ENCODE measurements at regions not wholly inside any gene's neighbourhood (a gene's known extent, or its start where the extent isn't known, plus 50 kb on each side); places are given as distances from the start of the nearest gene placed in this dataset.

GRCh38 chr2:51149725-51150124, 117.8 kb upstream of the NRXN1 start (continued):
- TF ChIP-seq, protein P1, sequence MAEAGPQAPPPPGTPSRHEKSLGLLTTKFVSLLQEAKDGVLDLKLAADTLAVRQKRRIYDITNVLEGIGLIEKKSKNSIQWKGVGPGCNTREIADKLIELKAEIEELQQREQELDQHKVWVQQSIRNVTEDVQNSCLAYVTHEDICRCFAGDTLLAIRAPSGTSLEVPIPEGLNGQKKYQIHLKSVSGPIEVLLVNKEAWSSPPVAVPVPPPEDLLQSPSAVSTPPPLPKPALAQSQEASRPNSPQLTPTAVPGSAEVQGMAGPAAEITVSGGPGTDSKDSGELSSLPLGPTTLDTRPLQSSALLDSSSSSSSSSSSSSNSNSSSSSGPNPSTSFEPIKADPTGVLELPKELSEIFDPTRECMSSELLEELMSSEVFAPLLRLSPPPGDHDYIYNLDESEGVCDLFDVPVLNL (IDR thresholded peaks at IDR 0.05; ENCODE audit: low read depth, low read length), result no peak
- no peak for TF ChIP-seq MXI1 (IDR thresholded peaks at IDR 0.05; ENCODE audit: low read depth, low read length)

GRCh38 chr2:51145761-51146160, 113.8 kb upstream of the NRXN1 start:
- no peak overlapping the region for H2AFZ ChIP-seq (ENCODE audit: control insufficient read depth, low read depth, low read length)
- H3K27me3 ChIP-seq (replicated peaks in 1 of 2; ENCODE audit: control insufficient read depth in 2 of 2, insufficient read depth in 2 of 2, low read length in 1 of 2), result no peaks in the 10 kb centered on the region
- no peak overlapping the region for H3K4me3 ChIP-seq
- intact Hi-C loops (cut with micrococcal nuclease; ENCODE audit: unreplicated experiment) (no loop called here), in situ Hi-C loops (cut with MboI) (no loop called here)
- DNase-seq (ENCODE audit: low read depth, low spot score) (no peak), FAIRE-seq (no peak), ATAC-seq (no peak)
- no TSS peak for BruUV-seq (replicated peaks)
- no peaks in the 10 kb centered on the region for H3K79me2 ChIP-seq (ENCODE audit: control insufficient read depth, insufficient read depth, low read length)
- no peaks in the 10 kb centered on the region for H3K36me3 ChIP-seq (ENCODE audit: control insufficient read depth in 2 of 2, insufficient read depth in 2 of 2, low read length in 1 of 2)
- ChIA-PET POLR2A (no interaction called here), CTCF (interaction anchor here (0.7 kb wide), 1 partner anchor 189 kb away, joined by 3 read pairs; no protein-coding TSS in a partner anchor), RAD21 (ENCODE audit: unreplicated experiment) (no interaction called here), SMC1A (ENCODE audit: uncharacterized antibody, unreplicated experiment) (no interaction called here)
- no peak overlapping the region for H3K4me2 ChIP-seq (ENCODE audit: control insufficient read depth, insufficient read depth)
- H3K27ac ChIP-seq (ENCODE audit: control insufficient read depth, insufficient read depth), result no peak overlapping the region
- 40% methylated on average over 6 of the region's 6 CpGs for WGBS (ENCODE audit: insufficient coverage, insufficient replicate concordance, low lambda C conversion rate, missing lambda C conversion rate)
- no peaks in the 10 kb centered on the region for H3K4me1 ChIP-seq (ENCODE audit: control insufficient read depth, insufficient read depth, low read length)
- no peaks in the 10 kb centered on the region for H4K20me1 ChIP-seq (ENCODE audit: control insufficient read depth, insufficient read depth)
- no peak overlapping the region for H3K9ac ChIP-seq (ENCODE audit: control insufficient read depth, insufficient read depth, low read length)
- H3K9me3 ChIP-seq (replicated peaks; ENCODE audit: control insufficient read depth, insufficient read depth, low read length), result no peaks in the 10 kb centered on the region
- TF ChIP-seq, protein P2, sequence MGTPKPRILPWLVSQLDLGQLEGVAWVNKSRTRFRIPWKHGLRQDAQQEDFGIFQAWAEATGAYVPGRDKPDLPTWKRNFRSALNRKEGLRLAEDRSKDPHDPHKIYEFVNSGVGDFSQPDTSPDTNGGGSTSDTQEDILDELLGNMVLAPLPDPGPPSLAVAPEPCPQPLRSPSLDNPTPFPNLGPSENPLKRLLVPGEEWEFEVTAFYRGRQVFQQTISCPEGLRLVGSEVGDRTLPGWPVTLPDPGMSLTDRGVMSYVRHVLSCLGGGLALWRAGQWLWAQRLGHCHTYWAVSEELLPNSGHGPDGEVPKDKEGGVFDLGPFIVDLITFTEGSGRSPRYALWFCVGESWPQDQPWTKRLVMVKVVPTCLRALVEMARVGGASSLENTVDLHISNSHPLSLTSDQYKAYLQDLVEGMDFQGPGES (IDR thresholded peaks at IDR 0.05), result no peak
- TF ChIP-seq IKZF2 (IDR thresholded peaks at IDR 0.05) (no peak), POLR2A (IDR thresholded peaks at IDR 0.05; ENCODE audit: low read depth, low read length) (no peak), CBFB (IDR thresholded peaks at IDR 0.05; ENCODE audit: low read depth) (no peak), ZSCAN29 (IDR thresholded peaks at IDR 0.05) (no peak), HCFC1 (IDR thresholded peaks at IDR 0.05; ENCODE audit: low read length) (no peak), NBN (IDR thresholded peaks at IDR 0.05) (no peak), BACH1 (IDR thresholded peaks at IDR 0.05; ENCODE audit: borderline replicate concordance) (no peak), NRF1 (conservative IDR thresholded peaks at IDR 0.05; ENCODE audit: low read depth, low read length) (no peak)
- TF ChIP-seq, protein P3, sequence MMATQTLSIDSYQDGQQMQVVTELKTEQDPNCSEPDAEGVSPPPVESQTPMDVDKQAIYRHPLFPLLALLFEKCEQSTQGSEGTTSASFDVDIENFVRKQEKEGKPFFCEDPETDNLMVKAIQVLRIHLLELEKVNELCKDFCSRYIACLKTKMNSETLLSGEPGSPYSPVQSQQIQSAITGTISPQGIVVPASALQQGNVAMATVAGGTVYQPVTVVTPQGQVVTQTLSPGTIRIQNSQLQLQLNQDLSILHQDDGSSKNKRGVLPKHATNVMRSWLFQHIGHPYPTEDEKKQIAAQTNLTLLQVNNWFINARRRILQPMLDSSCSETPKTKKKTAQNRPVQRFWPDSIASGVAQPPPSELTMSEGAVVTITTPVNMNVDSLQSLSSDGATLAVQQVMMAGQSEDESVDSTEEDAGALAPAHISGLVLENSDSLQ (IDR thresholded peaks at IDR 0.05), result no peak
- TF ChIP-seq, protein P4, sequence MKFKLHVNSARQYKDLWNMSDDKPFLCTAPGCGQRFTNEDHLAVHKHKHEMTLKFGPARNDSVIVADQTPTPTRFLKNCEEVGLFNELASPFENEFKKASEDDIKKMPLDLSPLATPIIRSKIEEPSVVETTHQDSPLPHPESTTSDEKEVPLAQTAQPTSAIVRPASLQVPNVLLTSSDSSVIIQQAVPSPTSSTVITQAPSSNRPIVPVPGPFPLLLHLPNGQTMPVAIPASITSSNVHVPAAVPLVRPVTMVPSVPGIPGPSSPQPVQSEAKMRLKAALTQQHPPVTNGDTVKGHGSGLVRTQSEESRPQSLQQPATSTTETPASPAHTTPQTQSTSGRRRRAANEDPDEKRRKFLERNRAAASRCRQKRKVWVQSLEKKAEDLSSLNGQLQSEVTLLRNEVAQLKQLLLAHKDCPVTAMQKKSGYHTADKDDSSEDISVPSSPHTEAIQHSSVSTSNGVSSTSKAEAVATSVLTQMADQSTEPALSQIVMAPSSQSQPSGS (IDR thresholded peaks at IDR 0.05; ENCODE audit: low read length), result no peak
- TF ChIP-seq, protein P5, sequence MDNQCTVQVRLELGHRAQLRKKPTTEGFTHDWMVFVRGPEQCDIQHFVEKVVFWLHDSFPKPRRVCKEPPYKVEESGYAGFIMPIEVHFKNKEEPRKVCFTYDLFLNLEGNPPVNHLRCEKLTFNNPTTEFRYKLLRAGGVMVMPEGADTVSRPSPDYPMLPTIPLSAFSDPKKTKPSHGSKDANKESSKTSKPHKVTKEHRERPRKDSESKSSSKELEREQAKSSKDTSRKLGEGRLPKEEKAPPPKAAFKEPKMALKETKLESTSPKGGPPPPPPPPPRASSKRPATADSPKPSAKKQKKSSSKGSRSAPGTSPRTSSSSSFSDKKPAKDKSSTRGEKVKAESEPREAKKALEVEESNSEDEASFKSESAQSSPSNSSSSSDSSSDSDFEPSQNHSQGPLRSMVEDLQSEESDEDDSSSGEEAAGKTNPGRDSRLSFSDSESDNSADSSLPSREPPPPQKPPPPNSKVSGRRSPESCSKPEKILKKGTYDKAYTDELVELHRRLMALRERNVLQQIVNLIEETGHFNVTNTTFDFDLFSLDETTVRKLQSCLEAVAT (IDR thresholded peaks at IDR 0.05), result no peak
- TF ChIP-seq, protein P6, sequence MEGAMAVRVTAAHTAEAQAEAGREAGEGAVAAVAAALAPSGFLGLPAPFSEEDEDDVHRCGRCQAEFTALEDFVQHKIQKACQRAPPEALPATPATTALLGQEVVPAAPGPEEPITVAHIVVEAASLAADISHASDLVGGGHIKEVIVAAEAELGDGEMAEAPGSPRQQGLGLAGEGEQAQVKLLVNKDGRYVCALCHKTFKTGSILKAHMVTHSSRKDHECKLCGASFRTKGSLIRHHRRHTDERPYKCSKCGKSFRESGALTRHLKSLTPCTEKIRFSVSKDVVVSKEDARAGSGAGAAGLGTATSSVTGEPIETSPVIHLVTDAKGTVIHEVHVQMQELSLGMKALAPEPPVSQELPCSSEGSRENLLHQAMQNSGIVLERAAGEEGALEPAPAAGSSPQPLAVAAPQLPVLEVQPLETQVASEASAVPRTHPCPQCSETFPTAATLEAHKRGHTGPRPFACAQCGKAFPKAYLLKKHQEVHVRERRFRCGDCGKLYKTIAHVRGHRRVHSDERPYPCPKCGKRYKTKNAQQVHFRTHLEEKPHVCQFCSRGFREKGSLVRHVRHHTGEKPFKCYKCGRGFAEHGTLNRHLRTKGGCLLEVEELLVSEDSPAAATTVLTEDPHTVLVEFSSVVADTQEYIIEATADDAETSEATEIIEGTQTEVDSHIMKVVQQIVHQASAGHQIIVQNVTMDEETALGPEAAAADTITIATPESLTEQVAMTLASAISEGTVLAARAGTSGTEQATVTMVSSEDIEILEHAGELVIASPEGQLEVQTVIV (IDR thresholded peaks at IDR 0.05; ENCODE audit: borderline replicate concordance, partially characterized antibody), result no peak
